GM21526 (cell line): ENCODE measurements at regions not wholly inside any gene's neighbourhood (a gene's known extent, or its start where the extent isn't known, plus 50 kb on each side); places are given as distances from the start of the nearest gene placed in this dataset.
"Not testable (repeated sequence)": the region's sequence is repeated elsewhere in the genome, so short reads cannot be mapped to it uniquely, and the experiment has no call there.

ENCODE experiments used
- ATAC-seq: cut with Tn5 transposase; IDR thresholded peaks from one replicate; pipeline ENCODE4 v1.9.1; 2021; ENCODE audit warnings: moderate library complexity; ENCODE audit not compliant: unreplicated experiment, low FRiP score

GRCh38 chr3:181358060-181358459 lies 353.7 kb upstream of the SOX2 start:
- no peak for ATAC-seq

DNA sequence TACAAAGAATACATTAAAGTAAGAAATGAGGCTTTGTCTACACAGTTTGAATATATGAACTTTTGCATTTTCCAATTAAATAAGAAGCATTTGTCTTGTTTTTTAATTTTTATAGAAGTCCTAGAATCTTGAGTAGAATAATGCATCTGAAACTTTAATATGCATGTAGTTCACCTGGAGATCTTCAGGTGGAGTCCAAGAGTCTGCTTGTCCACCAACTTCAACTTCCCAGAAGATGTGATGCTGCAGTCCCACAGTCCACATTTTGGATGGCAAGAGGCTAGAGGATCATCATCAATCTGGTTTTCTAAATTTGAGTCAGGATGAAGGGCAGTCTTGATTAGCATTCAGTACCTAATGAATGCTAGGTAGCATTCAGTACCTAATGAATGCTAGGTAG lies 357.6 kb upstream of the SOX2 start:
- ATAC-seq: no peak

GRCh38 chr3:181344331-181344730 lies 354.8 kb upstream of the DNAJC19 start:
- ATAC-seq: no peak

- ATAC-seq: no peak
Measured at GRCh38 chr3:181336597-181336996, 347.1 kb upstream of the DNAJC19 start.

GRCh38 chr3:181333394-181333793 lies 343.9 kb upstream of the DNAJC19 start:
- no peak for ATAC-seq

DNA sequence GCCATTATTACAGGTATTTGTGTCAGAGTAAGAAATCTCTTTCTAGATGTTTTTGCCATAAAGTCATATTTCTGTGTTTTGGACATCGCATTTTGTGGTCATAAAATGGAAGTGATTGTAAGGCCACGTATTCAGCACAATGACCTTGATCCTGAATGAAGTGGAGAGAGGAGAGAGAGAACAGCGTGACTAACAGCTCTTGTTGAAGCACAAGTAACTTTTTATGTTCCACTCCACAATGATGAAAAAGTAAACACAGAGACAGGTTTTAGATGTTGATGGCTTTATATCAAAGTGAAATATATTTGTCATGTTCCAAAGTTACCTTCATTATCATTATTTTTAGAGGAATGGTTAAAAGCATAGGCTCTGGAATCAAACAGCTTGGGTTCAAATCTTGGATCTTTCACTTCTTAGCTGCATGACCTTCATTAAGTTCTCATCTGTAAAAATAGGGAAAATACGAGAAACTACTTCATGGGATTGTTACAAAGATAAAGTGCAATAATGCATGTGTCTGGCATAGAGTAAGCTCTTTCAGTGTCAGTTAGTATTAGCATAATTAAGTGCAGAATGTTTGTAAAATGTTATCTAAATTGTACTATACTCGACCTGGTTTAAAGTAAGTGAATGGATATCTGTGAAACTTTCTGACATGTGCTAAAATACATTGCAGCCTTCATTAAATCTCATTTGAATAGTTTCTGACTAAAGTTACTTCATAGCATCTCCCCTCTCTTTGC lies 341.5 kb upstream of the DNAJC19 start:
- ATAC-seq: no peak

DNA sequence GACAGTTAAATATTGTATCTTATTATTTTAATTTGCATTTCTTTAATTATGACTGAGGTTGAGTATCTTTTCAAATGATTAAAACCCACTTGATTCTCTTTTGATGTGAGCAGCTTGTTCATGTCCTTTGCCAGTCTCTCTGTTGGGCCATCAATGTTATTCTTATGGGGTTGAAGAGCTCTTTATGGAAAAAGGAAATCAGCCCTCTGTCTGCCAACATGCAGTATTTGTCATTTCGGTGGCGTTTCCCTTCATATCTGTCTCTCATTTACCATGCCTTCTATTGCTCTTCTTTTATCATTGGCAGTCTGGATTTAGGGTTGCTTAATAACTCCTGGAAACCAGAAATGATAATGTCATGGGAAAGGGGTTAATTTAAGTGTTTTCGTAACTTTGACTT lies 340.7 kb upstream of the DNAJC19 start:
- no peak for ATAC-seq

DNA sequence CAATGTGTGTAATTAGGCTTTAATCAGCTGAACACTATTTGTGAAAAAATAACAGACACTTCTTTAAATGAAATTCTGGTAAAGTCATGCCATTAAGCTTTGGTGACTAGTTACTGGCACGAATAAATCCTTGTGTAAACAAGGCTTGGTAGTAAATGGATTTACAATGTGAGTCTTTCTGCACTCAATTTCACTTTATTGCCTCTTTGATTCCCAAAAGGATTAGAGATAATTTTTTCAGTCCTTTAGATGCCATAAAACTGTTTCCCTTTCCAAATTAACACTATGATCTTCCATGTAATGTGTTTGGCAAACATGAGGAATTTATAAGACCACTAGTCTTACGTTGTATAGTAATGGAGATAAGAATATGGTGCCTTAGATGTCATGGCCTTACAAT lies 339.5 kb upstream of the DNAJC19 start:
- ATAC-seq: no peak

DNA sequence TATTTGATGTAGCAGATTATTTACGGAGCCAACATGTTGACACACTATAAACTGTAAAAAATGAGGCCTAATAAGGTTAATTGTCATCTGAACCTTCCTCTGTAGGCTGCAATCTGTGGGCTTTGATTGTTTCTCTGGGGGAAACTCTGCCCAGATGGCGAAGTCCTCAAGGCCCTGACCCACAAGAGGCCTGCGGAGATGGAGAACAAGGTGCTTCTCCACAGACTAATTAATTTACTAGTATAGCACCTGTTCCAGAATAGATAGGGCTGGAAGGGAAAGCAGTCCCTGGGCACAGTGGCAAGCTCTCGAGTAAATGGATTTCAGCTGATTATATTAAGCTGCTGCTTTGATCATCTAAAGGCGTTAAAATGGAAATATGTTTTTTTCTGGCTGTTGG lies 338.8 kb upstream of the DNAJC19 start:
- ATAC-seq: no peak

GRCh38 chr3:181327349-181327748 lies 337.8 kb upstream of the DNAJC19 start:
- no peak for ATAC-seq

- peak; percentile 77 for ATAC-seq
Measured at GRCh38 chr3:181326637-181327223, 337.2 kb upstream of the DNAJC19 start.

DNA sequence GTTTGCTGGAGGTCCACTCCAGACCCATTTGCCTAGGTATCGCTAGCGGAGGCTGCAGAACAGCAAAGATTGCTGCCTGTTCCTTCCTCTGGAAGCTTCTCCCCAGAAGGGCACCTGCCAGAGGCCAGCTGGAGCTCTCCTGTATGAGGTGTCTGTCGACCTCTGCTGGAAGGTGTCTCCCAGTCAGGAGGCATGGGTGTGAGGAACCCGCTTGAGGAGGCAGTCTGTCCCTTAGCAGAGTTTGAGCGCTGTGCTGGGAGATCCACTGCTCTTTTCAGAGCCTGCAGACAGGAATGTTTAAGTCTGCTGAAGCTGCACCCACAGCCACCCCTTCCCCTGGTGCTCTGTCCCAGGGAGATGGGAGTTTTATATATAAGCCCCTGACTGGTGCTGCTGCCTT lies 335.0 kb upstream of the DNAJC19 start:
- ATAC-seq: not testable (repeated sequence)

GRCh38 chr3:181318321-181318720 lies 328.8 kb upstream of the DNAJC19 start:
- no peak for ATAC-seq

GRCh38 chr3:181317508-181317907 lies 328.0 kb upstream of the DNAJC19 start:
- ATAC-seq: no peak

GRCh38 chr3:181316482-181316881 lies 326.9 kb upstream of the DNAJC19 start:
- ATAC-seq: no peak

GRCh38 chr3:181313335-181313734 lies 323.8 kb upstream of the DNAJC19 start:
- ATAC-seq: no peak

DNA sequence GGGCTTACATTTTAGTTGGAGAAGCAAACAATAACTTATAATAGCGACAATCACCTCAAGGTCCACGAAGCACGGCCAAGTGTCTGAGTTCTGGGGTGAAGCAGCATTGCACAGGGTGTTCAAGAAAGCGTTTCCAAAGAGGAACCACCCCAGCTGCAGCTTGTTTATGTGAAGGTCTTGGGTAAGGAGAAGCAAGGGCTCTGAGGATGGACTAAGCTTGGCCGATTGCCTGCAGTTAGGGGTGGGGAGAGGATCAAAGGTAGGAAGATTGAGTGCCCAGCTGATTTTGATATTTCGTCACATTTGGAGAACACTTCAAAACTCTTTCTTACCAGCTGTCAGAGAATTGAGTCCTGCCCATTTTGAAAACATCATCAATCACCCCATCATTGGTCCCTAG lies 321.6 kb upstream of the DNAJC19 start:
- ATAC-seq: no peak

DNA sequence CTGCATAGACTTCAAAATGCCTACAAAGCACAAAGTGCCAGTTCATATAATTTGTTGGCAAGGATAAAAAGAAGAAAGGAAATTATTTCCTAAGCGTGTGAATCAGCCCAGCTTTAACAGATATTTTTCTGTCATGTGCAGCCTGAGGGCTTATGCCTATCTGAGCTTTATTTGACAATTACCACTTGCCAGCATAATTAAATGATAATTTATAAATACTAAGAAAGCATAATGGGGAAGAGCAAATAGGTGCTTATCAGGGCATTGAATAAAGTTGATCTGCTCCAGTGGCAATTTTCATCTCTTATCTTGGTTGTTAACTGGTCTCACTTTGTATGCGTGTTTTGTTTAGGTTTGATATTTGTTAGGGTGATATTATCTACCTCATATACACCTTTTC lies 313.4 kb upstream of the DNAJC19 start:
- ATAC-seq: no peak

- no peak for ATAC-seq
Measured at GRCh38 chr3:181300033-181300432, 310.5 kb upstream of the DNAJC19 start.

- no peak for ATAC-seq
Measured at GRCh38 chr3:181298421-181298820, 308.9 kb upstream of the DNAJC19 start.

DNA sequence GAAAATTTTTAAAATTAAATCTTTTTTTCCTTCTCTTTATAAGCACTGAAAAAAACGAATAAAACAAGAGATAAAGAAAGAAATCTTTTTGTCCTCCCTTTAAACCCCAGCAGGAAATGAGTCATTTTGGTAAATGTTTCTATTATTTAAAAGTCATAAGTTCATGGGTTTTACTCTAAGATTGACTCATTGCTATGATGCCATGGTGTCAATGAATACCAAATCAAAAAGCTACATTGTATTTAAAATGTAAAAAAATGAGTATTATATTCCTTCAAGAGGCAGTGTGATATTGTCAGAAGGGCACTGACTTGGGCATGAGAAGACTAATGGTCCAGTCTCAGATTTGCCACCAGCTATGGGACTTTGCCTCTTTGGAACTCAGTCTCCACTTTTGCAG lies 303.4 kb upstream of the DNAJC19 start:
- peak; percentile 79 for ATAC-seq

DNA sequence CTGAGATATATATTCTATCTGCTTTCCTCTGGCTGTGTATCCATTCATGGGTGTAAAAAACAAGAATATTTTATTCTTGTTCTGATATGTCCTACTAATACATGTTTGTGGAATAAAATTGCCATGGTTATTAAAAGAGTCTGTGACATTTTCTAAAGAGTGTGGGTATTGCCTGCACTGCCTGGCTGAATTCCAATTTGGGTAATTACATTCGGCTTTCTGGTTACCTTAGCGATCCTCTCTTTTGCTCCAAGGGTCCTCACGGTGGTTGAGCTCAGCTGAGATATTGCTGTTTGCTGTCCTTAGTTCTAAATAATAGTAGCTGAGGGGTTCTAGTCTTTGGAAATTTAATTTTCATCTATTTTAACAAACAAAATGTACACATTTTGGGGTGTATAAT lies 301.4 kb upstream of the DNAJC19 start:
- no peak for ATAC-seq
